ENCODE measurements at regions not wholly inside any gene's neighbourhood (a gene's known extent, or its start where the extent isn't known, plus 50 kb on each side); places are given as distances from the start of the nearest gene placed in this dataset.

DNA sequence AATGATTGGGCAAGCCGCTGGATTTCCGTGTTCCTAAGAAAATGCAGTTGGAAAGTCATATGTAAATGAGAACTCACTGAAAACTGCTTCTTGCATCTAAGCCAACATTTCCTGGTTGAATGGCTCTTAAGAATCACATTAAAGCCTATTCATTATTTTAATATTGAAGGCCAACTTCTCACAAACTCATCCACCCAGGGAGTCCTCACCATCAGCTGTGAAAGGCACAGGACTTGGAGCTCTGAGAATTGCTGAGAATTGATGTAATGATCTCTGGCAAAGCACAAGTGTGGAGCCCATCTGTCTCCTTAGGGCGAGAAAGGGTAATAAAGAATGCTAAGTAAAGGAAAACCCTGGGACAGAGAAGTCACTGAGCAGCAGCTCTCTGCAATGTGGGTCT, 55.9 kb upstream of the APCDD1 start:
- no peak overlapping the region for H3K27ac Mint-ChIP-seq
- H3K9me3 Mint-ChIP-seq = no peaks in the 10 kb centered on the region
- H3K36me3 Mint-ChIP-seq (ENCODE audit: low read depth) = no peaks in the 10 kb centered on the region
- peaks cover 3% of the 10 kb centered on the region for H3K27me3 Mint-ChIP-seq (ENCODE audit: insufficient read depth)
- DNase-seq = no peak
- TF ChIP-seq, protein P1, sequence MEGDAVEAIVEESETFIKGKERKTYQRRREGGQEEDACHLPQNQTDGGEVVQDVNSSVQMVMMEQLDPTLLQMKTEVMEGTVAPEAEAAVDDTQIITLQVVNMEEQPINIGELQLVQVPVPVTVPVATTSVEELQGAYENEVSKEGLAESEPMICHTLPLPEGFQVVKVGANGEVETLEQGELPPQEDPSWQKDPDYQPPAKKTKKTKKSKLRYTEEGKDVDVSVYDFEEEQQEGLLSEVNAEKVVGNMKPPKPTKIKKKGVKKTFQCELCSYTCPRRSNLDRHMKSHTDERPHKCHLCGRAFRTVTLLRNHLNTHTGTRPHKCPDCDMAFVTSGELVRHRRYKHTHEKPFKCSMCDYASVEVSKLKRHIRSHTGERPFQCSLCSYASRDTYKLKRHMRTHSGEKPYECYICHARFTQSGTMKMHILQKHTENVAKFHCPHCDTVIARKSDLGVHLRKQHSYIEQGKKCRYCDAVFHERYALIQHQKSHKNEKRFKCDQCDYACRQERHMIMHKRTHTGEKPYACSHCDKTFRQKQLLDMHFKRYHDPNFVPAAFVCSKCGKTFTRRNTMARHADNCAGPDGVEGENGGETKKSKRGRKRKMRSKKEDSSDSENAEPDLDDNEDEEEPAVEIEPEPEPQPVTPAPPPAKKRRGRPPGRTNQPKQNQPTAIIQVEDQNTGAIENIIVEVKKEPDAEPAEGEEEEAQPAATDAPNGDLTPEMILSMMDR (IDR thresholded peaks at IDR 0.05) = no peak
- H3K4me3 Mint-ChIP-seq = no peak overlapping the region
- H3K4me1 Mint-ChIP-seq (ENCODE audit: low read depth) = peaks cover 15% of the 10 kb centered on the region

DNA sequence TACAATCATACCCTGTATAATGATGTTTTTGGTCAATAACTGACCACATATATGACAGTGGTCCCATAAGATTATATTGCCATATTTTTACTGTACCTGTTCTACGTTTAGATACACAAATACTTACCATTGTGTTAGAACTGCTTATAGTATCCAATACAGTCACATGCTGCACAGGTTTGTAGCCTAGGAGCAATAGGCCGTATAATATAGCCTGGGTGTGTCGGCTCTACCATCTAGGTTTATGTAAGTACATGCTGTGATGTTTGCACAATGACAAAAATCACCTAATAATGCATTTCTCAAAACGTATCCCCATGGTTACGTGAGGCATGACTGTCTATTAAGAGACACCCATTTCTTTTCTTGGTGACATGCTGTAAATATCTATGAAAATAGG, 55.0 kb upstream of the APCDD1 start:
- H3K27ac Mint-ChIP-seq = no peak overlapping the region
- TF ChIP-seq, protein P1 (IDR thresholded peaks at IDR 0.05) = no peak
- H3K9me3 Mint-ChIP-seq = no peaks in the 10 kb centered on the region
- H3K27me3 Mint-ChIP-seq (ENCODE audit: insufficient read depth) = peaks cover 7% of the 10 kb centered on the region
- H3K36me3 Mint-ChIP-seq (ENCODE audit: low read depth) = no peaks in the 10 kb centered on the region
- H3K4me3 Mint-ChIP-seq = no peak overlapping the region
- no peak for DNase-seq
- peaks cover 15% of the 10 kb centered on the region for H3K4me1 Mint-ChIP-seq (ENCODE audit: low read depth)

DNA sequence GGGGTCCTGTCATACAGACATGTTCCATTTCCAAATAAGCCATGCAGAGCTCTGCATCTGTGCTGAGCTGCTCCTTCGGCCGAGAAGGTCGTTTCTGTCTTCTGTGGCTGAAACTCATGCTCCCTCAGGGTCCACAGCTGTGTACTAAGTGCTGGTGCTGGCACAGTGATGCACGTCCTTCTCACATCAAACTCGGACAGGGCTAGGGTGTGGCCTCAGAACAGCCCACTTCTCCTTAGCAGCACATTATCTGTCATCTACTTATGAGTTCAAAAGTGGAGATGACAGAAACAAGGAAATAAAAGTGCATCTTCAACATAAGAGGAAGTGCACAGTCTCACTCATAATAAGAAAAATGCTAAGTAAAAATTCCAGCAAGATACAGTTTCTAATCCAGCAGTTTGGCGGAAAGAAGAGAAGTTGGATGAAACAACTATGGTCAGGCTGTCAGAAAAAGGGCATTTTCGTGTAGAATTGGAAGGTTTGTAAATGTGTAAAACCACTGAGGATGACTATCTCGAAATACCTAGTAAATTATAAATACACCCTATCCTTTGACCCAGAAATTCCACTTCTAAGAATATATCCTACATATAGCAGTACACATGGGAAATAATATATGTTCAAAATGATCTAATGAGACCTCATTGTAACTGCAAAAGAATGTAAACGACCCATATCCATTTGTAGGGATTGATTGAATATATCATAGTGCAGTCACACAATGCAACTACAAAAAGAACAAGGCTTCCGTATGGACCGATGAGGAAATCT, 53.7 kb upstream of the APCDD1 start:
- H3K9me3 Mint-ChIP-seq = no peaks in the 10 kb centered on the region
- peaks cover 15% of the 10 kb centered on the region for H3K4me1 Mint-ChIP-seq (ENCODE audit: low read depth)
- no peak for DNase-seq
- H3K4me3 Mint-ChIP-seq = no peak overlapping the region
- no peak overlapping the region for H3K27ac Mint-ChIP-seq
- no peaks in the 10 kb centered on the region for H3K36me3 Mint-ChIP-seq (ENCODE audit: low read depth)
- TF ChIP-seq, protein P1 (IDR thresholded peaks at IDR 0.05) = no peak
- peaks cover 13% of the 10 kb centered on the region for H3K27me3 Mint-ChIP-seq (ENCODE audit: insufficient read depth)

DNA sequence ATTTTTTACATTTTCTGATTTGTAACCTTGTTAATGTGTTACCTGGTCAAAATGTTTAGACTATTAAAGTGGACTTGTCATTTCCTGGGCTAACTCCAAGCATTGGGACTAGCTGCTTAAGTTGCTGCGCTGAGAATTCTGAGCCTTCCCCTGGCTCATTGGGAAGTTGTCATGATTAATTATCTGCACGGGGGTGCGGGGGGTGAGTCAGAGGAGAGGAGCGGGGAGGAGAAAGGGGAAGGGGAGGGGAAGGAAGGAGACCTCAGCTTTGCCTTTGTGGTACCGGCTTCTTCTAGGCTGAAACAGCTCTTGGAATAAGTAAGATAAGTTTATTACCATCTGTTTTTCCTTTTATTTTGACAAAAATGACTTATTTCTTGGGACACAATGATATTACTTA, 52.9 kb upstream of the APCDD1 start:
- Mint-ChIP-seq H3K4me3 (no peak overlapping the region), H3K27ac (no peak overlapping the region), H3K36me3 (ENCODE audit: low read depth) (no peaks in the 10 kb centered on the region), H3K4me1 (ENCODE audit: low read depth) (peaks cover 15% of the 10 kb centered on the region), H3K9me3 (no peaks in the 10 kb centered on the region), H3K27me3 (ENCODE audit: insufficient read depth) (peaks cover 14% of the 10 kb centered on the region)
- TF ChIP-seq, protein P1 (IDR thresholded peaks at IDR 0.05) = no peak
- DNase-seq = no peak

DNA sequence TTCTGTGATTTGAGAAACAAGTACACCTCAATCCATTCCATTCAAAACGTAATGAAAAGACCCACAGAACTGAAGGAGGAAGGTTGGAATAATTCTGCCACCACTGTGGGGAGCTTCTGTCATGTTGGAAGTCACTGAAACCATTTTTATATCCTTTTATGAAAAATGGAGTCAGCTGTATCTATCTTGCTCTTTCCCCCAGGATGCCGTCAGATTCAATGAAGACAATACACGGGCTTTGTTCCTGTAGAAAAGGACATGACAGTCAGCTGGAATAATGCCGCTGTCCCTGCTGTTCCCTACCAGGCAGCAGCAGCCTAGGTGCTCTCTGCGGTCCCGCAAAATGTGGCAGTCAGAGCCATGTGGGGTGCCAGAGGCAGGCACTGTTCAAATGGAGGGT, 52.5 kb upstream of the APCDD1 start:
- Mint-ChIP-seq H3K36me3 (ENCODE audit: low read depth) (no peaks in the 10 kb centered on the region), H3K27ac (no peak overlapping the region), H3K4me3 (no peak overlapping the region), H3K9me3 (no peaks in the 10 kb centered on the region), H3K27me3 (ENCODE audit: insufficient read depth) (peaks cover 17% of the 10 kb centered on the region), H3K4me1 (ENCODE audit: low read depth) (peaks cover 15% of the 10 kb centered on the region)
- DNase-seq = no peak
- TF ChIP-seq, protein P1 (IDR thresholded peaks at IDR 0.05) = no peak
